WTC11 (cell line): ENCODE measurements at regions not wholly inside any gene's neighbourhood (a gene's known extent, or its start where the extent isn't known, plus 50 kb on each side); places are given as distances from the start of the nearest gene placed in this dataset.
"Not testable (repeated sequence)": the region's sequence is repeated elsewhere in the genome, so short reads cannot be mapped to it uniquely, and the experiment has no call there.

ENCODE experiments used
- ATAC-seq: fragments of 200-7000 bp; cut with Tn5 transposase; 2 replicates; pipeline ENCODE4 v1.10.0; 2021; ENCODE audit warnings: mild to moderate bottlenecking, moderate library complexity
- CTCF ChIA-PET: fragments of 300-600 bp; sonication (Branson Sonifier 250); formaldehyde crosslinking; loops from one replicate; lab custom pipeline; 2021; ENCODE audit warnings: antibody characterized with exemption; lab: Charles Lee
- POLR2A ChIA-PET: fragments of 350-600 bp; sonication (Branson Sonifier 250); formaldehyde crosslinking; loops from one replicate; lab custom pipeline; 2021; ENCODE audit warnings: antibody characterized with exemption; lab: Charles Lee
- DNase-seq: peaks from one replicate; pipeline ENCODE4 v3.0.0; 2021; ENCODE audit warnings: low spot score
- H3K27ac Mint-ChIP-seq: 2 replicates; pipeline ENCODE4 v1.8.0; 2021; ENCODE audit warnings: mixed read lengths
- H3K27me3 Mint-ChIP-seq: 2 replicates; pipeline ENCODE4 v1.8.0; 2021; ENCODE audit warnings: low read depth, mild to moderate bottlenecking, moderate library complexity, mixed read lengths
- H3K36me3 Mint-ChIP-seq: 2 replicates; pipeline ENCODE4 v1.8.0; 2021; ENCODE audit warnings: mixed read lengths
- H3K4me1 Mint-ChIP-seq: 2 replicates; pipeline ENCODE4 v1.8.0; 2022; ENCODE audit warnings: mixed read lengths
- H3K4me3 Mint-ChIP-seq: 2 replicates; pipeline ENCODE4 v1.8.0; 2021; ENCODE audit warnings: mild to moderate bottlenecking, moderate library complexity, mixed read lengths
- H3K9me3 Mint-ChIP-seq: 2 replicates; pipeline ENCODE4 v1.8.0; 2021; ENCODE audit warnings: mixed read lengths
- ATF1 ChIP-seq: sonication (generic); formaldehyde crosslinking; IDR thresholded peaks from 2 replicates; pipeline ENCODE4 v1.8.1; 2023; ENCODE audit warnings: mild to moderate bottlenecking, moderate library complexity, missing genetic modification reagents
- CBFB ChIP-seq: sonication (generic); formaldehyde crosslinking; IDR thresholded peaks from 2 replicates; pipeline ENCODE4 v1.8.1; 2022; ENCODE audit warnings: mild to moderate bottlenecking, low read depth, missing genetic modification reagents
- EMX1 ChIP-seq: fragments of 250-450 bp; sonication (Bioruptor Pico); IDR thresholded peaks from 2 replicates; pipeline ENCODE4 v1.8.0; 2021; ENCODE audit warnings: mild to moderate bottlenecking
- ERG ChIP-seq: fragments of 250-450 bp; sonication (Bioruptor Pico); IDR thresholded peaks from 2 replicates; pipeline ENCODE4 v1.8.0; 2021; ENCODE audit warnings: mild to moderate bottlenecking
- HMGA2 ChIP-seq: fragments of 250-450 bp; sonication (Bioruptor Pico); IDR thresholded peaks from 2 replicates; pipeline ENCODE4 v1.4.0; 2021; ENCODE audit warnings: mild to moderate bottlenecking, moderate library complexity
- IRF2 ChIP-seq: sonication (generic); formaldehyde crosslinking; IDR thresholded peaks from 2 replicates; pipeline ENCODE4 v1.8.0; 2022; ENCODE audit warnings: low read depth, missing genetic modification reagents, borderline replicate concordance
- JUN ChIP-seq: sonication (generic); formaldehyde crosslinking; IDR thresholded peaks from 2 replicates; pipeline ENCODE4 v1.8.0; 2023; ENCODE audit warnings: mild to moderate bottlenecking, missing genetic modification reagents
- NFATC4 ChIP-seq: fragments of 250-450 bp; sonication (Bioruptor Pico); IDR thresholded peaks from 2 replicates; pipeline ENCODE4 v1.9.0; 2021; ENCODE audit warnings: mild to moderate bottlenecking
- NR2C2 ChIP-seq: sonication (generic); formaldehyde crosslinking; IDR thresholded peaks from 2 replicates; pipeline ENCODE4 v1.8.0; 2022; ENCODE audit warnings: mild to moderate bottlenecking, missing genetic modification reagents
- PRRX2 ChIP-seq: fragments of 250-450 bp; sonication (Bioruptor Pico); IDR thresholded peaks from 2 replicates; pipeline ENCODE4 v1.8.0; 2021; ENCODE audit warnings: mild to moderate bottlenecking
- TCF7 ChIP-seq: sonication (generic); formaldehyde crosslinking; IDR thresholded peaks from 2 replicates; pipeline ENCODE4 v1.8.0; 2022; ENCODE audit warnings: mild to moderate bottlenecking, low read depth, missing genetic modification reagents, moderate library complexity
- TEAD1 ChIP-seq: sonication (generic); formaldehyde crosslinking; IDR thresholded peaks from 2 replicates; pipeline ENCODE4 v1.8.0; 2022; ENCODE audit warnings: mild to moderate bottlenecking, missing genetic modification reagents
- TEAD4 ChIP-seq: sonication (generic); formaldehyde crosslinking; IDR thresholded peaks from 2 replicates; pipeline ENCODE4 v1.8.0; 2022; ENCODE audit warnings: mild to moderate bottlenecking, missing genetic modification reagents
- TP53 ChIP-seq: sonication (generic); formaldehyde crosslinking; IDR thresholded peaks from 2 replicates; pipeline ENCODE4 v1.8.1; 2023; ENCODE audit warnings: mild to moderate bottlenecking, missing genetic modification reagents
- ZNF232 ChIP-seq: sonication (generic); formaldehyde crosslinking; IDR thresholded peaks from 2 replicates; pipeline ENCODE4 v1.8.0; 2022; ENCODE audit warnings: mild to moderate bottlenecking, missing genetic modification reagents
- ZNF263 ChIP-seq: sonication (generic); formaldehyde crosslinking; IDR thresholded peaks from 2 replicates; pipeline ENCODE4 v1.8.1; 2022; ENCODE audit warnings: low read depth, mild to moderate bottlenecking, moderate library complexity, missing genetic modification reagents
- ZNF317 ChIP-seq: sonication (generic); formaldehyde crosslinking; IDR thresholded peaks from 2 replicates; pipeline ENCODE4 v1.8.1; 2023; ENCODE audit warnings: low read depth, mild to moderate bottlenecking, moderate library complexity, missing genetic modification reagents, borderline replicate concordance
- ZNF416 ChIP-seq: fragments of 250-450 bp; sonication (Bioruptor Pico); IDR thresholded peaks from 2 replicates; pipeline ENCODE4 v1.9.0; 2021; ENCODE audit warnings: mild to moderate bottlenecking, inconsistent platforms
- TF ChIP-seq, protein P1 (sequence below): sonication (generic); formaldehyde crosslinking; IDR thresholded peaks from 2 replicates; pipeline ENCODE4 v1.8.0; 2023; ENCODE audit warnings: missing genetic modification reagents
- TF ChIP-seq, protein P2 (sequence below): sonication (generic); formaldehyde crosslinking; IDR thresholded peaks from 2 replicates; pipeline ENCODE4 v1.8.1; 2022; ENCODE audit warnings: low read depth, missing genetic modification reagents, borderline replicate concordance
- TF ChIP-seq, protein P3 (sequence below): sonication (generic); formaldehyde crosslinking; IDR thresholded peaks from 2 replicates; pipeline ENCODE4 v1.8.0; 2022; ENCODE audit warnings: mild to moderate bottlenecking, missing genetic modification reagents
- TF ChIP-seq, protein P4 (sequence below): fragments of 250-450 bp; sonication (Bioruptor Pico); IDR thresholded peaks from 2 replicates; pipeline ENCODE4 v1.9.0; 2021; ENCODE audit warnings: mild to moderate bottlenecking
- TF ChIP-seq, protein P5 (sequence below): sonication (generic); formaldehyde crosslinking; conservative IDR thresholded peaks from 2 replicates; pipeline ENCODE4 v1.8.1; 2023; ENCODE audit warnings: mild to moderate bottlenecking, low read depth, missing genetic modification reagents, moderate library complexity

- TF ChIP-seq TEAD4 (no peak), HMGA2 (CRISPR knock-in tag) (no peak), NR2C2 (CRISPR knock-in tag) (no peak), TEAD1 (CRISPR knock-in tag) (no peak), IRF2 (CRISPR knock-in tag) (no peak)
- TF ChIP-seq, protein P1, sequence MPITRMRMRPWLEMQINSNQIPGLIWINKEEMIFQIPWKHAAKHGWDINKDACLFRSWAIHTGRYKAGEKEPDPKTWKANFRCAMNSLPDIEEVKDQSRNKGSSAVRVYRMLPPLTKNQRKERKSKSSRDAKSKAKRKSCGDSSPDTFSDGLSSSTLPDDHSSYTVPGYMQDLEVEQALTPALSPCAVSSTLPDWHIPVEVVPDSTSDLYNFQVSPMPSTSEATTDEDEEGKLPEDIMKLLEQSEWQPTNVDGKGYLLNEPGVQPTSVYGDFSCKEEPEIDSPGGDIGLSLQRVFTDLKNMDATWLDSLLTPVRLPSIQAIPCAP: no peak
- TF ChIP-seq, all 79 proteins: peak for 0
These were observed 90.3 kb upstream of the TBL1X start (continued) for GRCh38 chrX:9374555-9374954.

GRCh38 chrX:9376111-9376510, 88.7 kb upstream of the TBL1X start:
- H3K27ac Mint-ChIP-seq: no peak overlapping the region
- ATAC-seq: no peak
- H3K36me3 Mint-ChIP-seq: no peaks in the 10 kb centered on the region
- H3K27me3 Mint-ChIP-seq: no peaks in the 10 kb centered on the region
- ChIA-PET POLR2A (no interaction called here), CTCF (no interaction called here)
- no peaks in the 10 kb centered on the region for H3K4me1 Mint-ChIP-seq
- TF ChIP-seq HMGA2 (CRISPR knock-in tag): no peak
- TF ChIP-seq PRRX2: no peak
- no peak for TF ChIP-seq CBFB (CRISPR knock-in tag)
- TF ChIP-seq, protein P2, sequence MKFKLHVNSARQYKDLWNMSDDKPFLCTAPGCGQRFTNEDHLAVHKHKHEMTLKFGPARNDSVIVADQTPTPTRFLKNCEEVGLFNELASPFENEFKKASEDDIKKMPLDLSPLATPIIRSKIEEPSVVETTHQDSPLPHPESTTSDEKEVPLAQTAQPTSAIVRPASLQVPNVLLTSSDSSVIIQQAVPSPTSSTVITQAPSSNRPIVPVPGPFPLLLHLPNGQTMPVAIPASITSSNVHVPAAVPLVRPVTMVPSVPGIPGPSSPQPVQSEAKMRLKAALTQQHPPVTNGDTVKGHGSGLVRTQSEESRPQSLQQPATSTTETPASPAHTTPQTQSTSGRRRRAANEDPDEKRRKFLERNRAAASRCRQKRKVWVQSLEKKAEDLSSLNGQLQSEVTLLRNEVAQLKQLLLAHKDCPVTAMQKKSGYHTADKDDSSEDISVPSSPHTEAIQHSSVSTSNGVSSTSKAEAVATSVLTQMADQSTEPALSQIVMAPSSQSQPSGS (CRISPR knock-in tag): no peak
- TF ChIP-seq NFATC4 (CRISPR knock-in tag): no peak
- TF ChIP-seq, protein P3, sequence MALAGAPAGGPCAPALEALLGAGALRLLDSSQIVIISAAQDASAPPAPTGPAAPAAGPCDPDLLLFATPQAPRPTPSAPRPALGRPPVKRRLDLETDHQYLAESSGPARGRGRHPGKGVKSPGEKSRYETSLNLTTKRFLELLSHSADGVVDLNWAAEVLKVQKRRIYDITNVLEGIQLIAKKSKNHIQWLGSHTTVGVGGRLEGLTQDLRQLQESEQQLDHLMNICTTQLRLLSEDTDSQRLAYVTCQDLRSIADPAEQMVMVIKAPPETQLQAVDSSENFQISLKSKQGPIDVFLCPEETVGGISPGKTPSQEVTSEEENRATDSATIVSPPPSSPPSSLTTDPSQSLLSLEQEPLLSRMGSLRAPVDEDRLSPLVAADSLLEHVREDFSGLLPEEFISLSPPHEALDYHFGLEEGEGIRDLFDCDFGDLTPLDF (CRISPR knock-in tag): no peak
- no peak for TF ChIP-seq ERG (CRISPR knock-in tag)
- TF ChIP-seq, protein P4, sequence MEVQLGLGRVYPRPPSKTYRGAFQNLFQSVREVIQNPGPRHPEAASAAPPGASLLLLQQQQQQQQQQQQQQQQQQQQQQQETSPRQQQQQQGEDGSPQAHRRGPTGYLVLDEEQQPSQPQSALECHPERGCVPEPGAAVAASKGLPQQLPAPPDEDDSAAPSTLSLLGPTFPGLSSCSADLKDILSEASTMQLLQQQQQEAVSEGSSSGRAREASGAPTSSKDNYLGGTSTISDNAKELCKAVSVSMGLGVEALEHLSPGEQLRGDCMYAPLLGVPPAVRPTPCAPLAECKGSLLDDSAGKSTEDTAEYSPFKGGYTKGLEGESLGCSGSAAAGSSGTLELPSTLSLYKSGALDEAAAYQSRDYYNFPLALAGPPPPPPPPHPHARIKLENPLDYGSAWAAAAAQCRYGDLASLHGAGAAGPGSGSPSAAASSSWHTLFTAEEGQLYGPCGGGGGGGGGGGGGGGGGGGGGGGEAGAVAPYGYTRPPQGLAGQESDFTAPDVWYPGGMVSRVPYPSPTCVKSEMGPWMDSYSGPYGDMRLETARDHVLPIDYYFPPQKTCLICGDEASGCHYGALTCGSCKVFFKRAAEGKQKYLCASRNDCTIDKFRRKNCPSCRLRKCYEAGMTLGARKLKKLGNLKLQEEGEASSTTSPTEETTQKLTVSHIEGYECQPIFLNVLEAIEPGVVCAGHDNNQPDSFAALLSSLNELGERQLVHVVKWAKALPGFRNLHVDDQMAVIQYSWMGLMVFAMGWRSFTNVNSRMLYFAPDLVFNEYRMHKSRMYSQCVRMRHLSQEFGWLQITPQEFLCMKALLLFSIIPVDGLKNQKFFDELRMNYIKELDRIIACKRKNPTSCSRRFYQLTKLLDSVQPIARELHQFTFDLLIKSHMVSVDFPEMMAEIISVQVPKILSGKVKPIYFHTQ: no peak
- TF ChIP-seq, protein P5, sequence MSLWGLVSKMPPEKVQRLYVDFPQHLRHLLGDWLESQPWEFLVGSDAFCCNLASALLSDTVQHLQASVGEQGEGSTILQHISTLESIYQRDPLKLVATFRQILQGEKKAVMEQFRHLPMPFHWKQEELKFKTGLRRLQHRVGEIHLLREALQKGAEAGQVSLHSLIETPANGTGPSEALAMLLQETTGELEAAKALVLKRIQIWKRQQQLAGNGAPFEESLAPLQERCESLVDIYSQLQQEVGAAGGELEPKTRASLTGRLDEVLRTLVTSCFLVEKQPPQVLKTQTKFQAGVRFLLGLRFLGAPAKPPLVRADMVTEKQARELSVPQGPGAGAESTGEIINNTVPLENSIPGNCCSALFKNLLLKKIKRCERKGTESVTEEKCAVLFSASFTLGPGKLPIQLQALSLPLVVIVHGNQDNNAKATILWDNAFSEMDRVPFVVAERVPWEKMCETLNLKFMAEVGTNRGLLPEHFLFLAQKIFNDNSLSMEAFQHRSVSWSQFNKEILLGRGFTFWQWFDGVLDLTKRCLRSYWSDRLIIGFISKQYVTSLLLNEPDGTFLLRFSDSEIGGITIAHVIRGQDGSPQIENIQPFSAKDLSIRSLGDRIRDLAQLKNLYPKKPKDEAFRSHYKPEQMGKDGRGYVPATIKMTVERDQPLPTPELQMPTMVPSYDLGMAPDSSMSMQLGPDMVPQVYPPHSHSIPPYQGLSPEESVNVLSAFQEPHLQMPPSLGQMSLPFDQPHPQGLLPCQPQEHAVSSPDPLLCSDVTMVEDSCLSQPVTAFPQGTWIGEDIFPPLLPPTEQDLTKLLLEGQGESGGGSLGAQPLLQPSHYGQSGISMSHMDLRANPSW (CRISPR knock-in tag): no peak
- TF ChIP-seq ZNF263 (CRISPR knock-in tag): no peak
- TF ChIP-seq TP53 (CRISPR knock-in tag): no peak
- TF ChIP-seq ZNF317 (CRISPR knock-in tag): no peak
- TF ChIP-seq, protein P1: no peak
- TF ChIP-seq ZNF416 (CRISPR knock-in tag): no peak
- TF ChIP-seq ATF1 (CRISPR knock-in tag): no peak
- TF ChIP-seq EMX1 (CRISPR knock-in tag): no peak
- no peak for TF ChIP-seq JUN (CRISPR knock-in tag)
- no peak for TF ChIP-seq ZNF232 (CRISPR knock-in tag)
- no peak for TF ChIP-seq TCF7
- no peak for DNase-seq
- H3K9me3 Mint-ChIP-seq: peaks cover 10% of the 10 kb centered on the region; the same call in 1 of the 2 replicates
- no peak overlapping the region for H3K4me3 Mint-ChIP-seq

DNA sequence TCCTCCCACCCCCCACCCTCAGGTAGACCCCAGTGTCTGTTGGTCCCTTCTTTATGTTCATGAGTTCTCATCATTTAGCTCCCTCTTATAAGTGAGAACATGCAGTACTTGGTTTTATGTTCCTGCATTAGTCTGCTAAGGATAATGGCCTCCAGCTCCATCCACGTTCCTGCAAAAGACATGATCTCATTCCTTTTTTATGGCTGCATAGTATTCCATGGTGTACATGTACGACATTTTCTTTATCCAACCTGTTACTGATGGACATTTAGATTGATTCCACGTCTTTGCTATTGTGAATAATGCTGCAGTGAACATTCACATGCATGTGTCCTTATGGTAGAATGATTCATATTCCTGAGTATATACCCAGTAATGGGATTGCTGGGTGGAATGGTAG, 87.6 kb upstream of the TBL1X start:
- H3K36me3 Mint-ChIP-seq, POLR2A ChIA-PET, DNase-seq, H3K4me3 Mint-ChIP-seq, ATAC-seq, H3K4me1 Mint-ChIP-seq, CTCF ChIA-PET, H3K27me3 Mint-ChIP-seq, H3K27ac Mint-ChIP-seq: not testable (repeated sequence)
- peaks cover 10% of the 10 kb centered on the region; the same call in 1 of the 2 replicates for H3K9me3 Mint-ChIP-seq
